ENCODE measurements at regions not wholly inside any gene's neighbourhood (a gene's known extent, or its start where the extent isn't known, plus 50 kb on each side); places are given as distances from the start of the nearest gene placed in this dataset.
"Not testable (repeated sequence)": the region's sequence is repeated elsewhere in the genome, so short reads cannot be mapped to it uniquely, and the experiment has no call there.

- intact Hi-C loops (cut with DNase I), result no loop called here
- no peak for DNase-seq (ENCODE audit: low spot score)
Measured at GRCh38 chr1:184860985-184861754, 106.5 kb upstream of the EDEM3 start.

- intact Hi-C loops (cut with DNase I), result no loop called here
Measured at GRCh38 chr1:184860535-184860934, 105.9 kb upstream of the EDEM3 start.

GRCh38 chr1:184859381-184860105 is 104.9 kb upstream of the EDEM3 start:
- DNase-seq (ENCODE audit: low spot score), result no peak
- intact Hi-C loops (cut with DNase I), result no loop called here

More at GRCh38 chr1:184860535-184860934, 105.9 kb upstream of the EDEM3 start:
- no peak for DNase-seq (ENCODE audit: low spot score)

GRCh38 chr1:184858288-184858687 is 103.6 kb upstream of the EDEM3 start:
- no peak for DNase-seq (ENCODE audit: low spot score)
- intact Hi-C loops (cut with DNase I), result no loop called here

- intact Hi-C loops (cut with DNase I), result no loop called here
- no peak for DNase-seq (ENCODE audit: low spot score)
Measured at GRCh38 chr1:184854496-184855140, 100.0 kb upstream of the EDEM3 start.

GRCh38 chr1:184854036-184854435 is 99.4 kb upstream of the EDEM3 start:
- no peak for DNase-seq (ENCODE audit: low spot score)
- intact Hi-C loops (cut with DNase I), result no loop called here

GRCh38 chr1:184851822-184852746 is 97.4 kb upstream of the EDEM3 start:
- DNase-seq (ENCODE audit: low spot score), result no peak

GRCh38 chr1:184843732-184844495 is 89.3 kb upstream of the EDEM3 start:
- no peak for DNase-seq (ENCODE audit: low spot score)
- intact Hi-C loops (cut with DNase I), result no loop called here

More at GRCh38 chr1:184851822-184852746, 97.4 kb upstream of the EDEM3 start:
- intact Hi-C loops (cut with DNase I), result no loop called here

GRCh38 chr1:184840596-184840995 is 85.9 kb upstream of the EDEM3 start:
- DNase-seq (ENCODE audit: low spot score), result no peak
- intact Hi-C loops (cut with DNase I), result no loop called here

GRCh38 chr1:184838504-184838951 is 83.9 kb upstream of the EDEM3 start:
- intact Hi-C loops (cut with DNase I), result no loop called here
- no peak for DNase-seq (ENCODE audit: low spot score)

GRCh38 chr1:184836934-184837895 is 82.6 kb upstream of the EDEM3 start:
- intact Hi-C loops (cut with DNase I), result no loop called here
- DNase-seq (ENCODE audit: low spot score), result no peak

- intact Hi-C loops (cut with DNase I), result no loop called here
- no peak for DNase-seq (ENCODE audit: low spot score)
Measured at GRCh38 chr1:184836141-184836540, 81.5 kb upstream of the EDEM3 start.

GRCh38 chr1:184833994-184834393 is 79.3 kb upstream of the EDEM3 start:
- DNase-seq (ENCODE audit: low spot score); intact Hi-C loops (cut with DNase I): not testable (repeated sequence)

GRCh38 chr1:184832517-184832916 is 77.9 kb upstream of the EDEM3 start:
- no peak for DNase-seq (ENCODE audit: low spot score)
- intact Hi-C loops (cut with DNase I), result no loop called here

- DNase-seq (ENCODE audit: low spot score); intact Hi-C loops (cut with DNase I): not testable (repeated sequence)
Measured at GRCh38 chr1:184829496-184829895, 74.8 kb upstream of the EDEM3 start.

GRCh38 chr1:184828369-184828717 is 73.7 kb upstream of the EDEM3 start:
- intact Hi-C loops (cut with DNase I), result no loop called here
- no peak for DNase-seq (ENCODE audit: low spot score)

GRCh38 chr1:184827600-184828368 is 73.1 kb upstream of the EDEM3 start:
- DNase-seq (ENCODE audit: low spot score), result no peak

More at GRCh38 chr1:184827600-184828368, 73.1 kb upstream of the EDEM3 start:
- intact Hi-C loops (cut with DNase I), result no loop called here
